ENCODE measurements at regions not wholly inside any gene's neighbourhood (a gene's known extent, or its start where the extent isn't known, plus 50 kb on each side); places are given as distances from the start of the nearest gene placed in this dataset.

- DNase-seq (ENCODE audit: low read depth in 1 of 2, low spot score in 2 of 2) (peak; percentile 53 to 82), FAIRE-seq (no peak)
- Histone ChIP-seq H3K23ac (ENCODE audit: insufficient read length) (no peak overlapping the region), H2BK15ac (ENCODE audit: low read length) (0 out of 2 replicates have a peak overlapping the region, but pooled peaks have one; percentile 88), H3K79me2 (ENCODE audit: control insufficient read depth in 1 of 2, insufficient read depth in 2 of 2, low read length in 2 of 2) (no peaks in the 10 kb centered on the region), H3K4me3 (ENCODE audit: extremely low read depth in 1 of 4, insufficient read depth in 2 of 4, low read depth in 3 of 4, low read length in 4 of 4) (peak overlapping the region; percentile 41 to 70 (median 46)), H3K14ac (ENCODE audit: insufficient read length) (no peak overlapping the region), H3K27ac (ENCODE audit: low read depth, low read length) (no peak overlapping the region), H4K91ac (replicated peaks; ENCODE audit: insufficient read length, low read length) (peak overlapping the region; percentile 27), H2BK120ac (replicated peaks; ENCODE audit: low read depth, low read length) (no peak overlapping the region), H2BK5ac (ENCODE audit: low read depth, low read length) (no peak overlapping the region), H2AK5ac (ENCODE audit: low read depth, low read length) (no peak overlapping the region), H3K36me3 (ENCODE audit: control insufficient read depth in 2 of 4, insufficient read depth in 4 of 4, low read length in 3 of 4) (no peaks in the 10 kb centered on the region), H3K9ac (replicated peaks in 1 of 4; ENCODE audit: extremely low read depth in 1 of 4, low read depth in 3 of 4, low read length in 3 of 4) (no peak overlapping the region; a peak in 1 of 7 replicates), H4K8ac (ENCODE audit: extremely low read depth, insufficient read depth, low read length) (peak overlapping the region; percentile 25), H2AFZ (ENCODE audit: low read length) (no peak overlapping the region; the same call in 1 of the 2 replicates), H2BK12ac (ENCODE audit: low read depth, low read length) (no peak overlapping the region), H3K27me3 (replicated peaks in 1 of 4; ENCODE audit: control insufficient read depth in 3 of 4, extremely low read depth in 1 of 4, insufficient read depth in 3 of 4, low read length in 3 of 4) (peaks cover 0 to 7% (median 0%) of the 10 kb centered on the region in 4 experiments; a peak in 3 of 7 replicates), H3K23me2 (ENCODE audit: low read depth, low read length) (peaks cover 4% of the 10 kb centered on the region; the same call in 1 of the 2 replicates), H2BK20ac (ENCODE audit: low read length) (no peak overlapping the region), H4K5ac (ENCODE audit: insufficient read length, low read depth, low read length) (peak overlapping the region; percentile 60), H3K56ac (replicated peaks; ENCODE audit: insufficient read length, low read depth, low read length) (no peak overlapping the region), H3K9me3 (ENCODE audit: insufficient read depth in 2 of 2, low read depth in 1 of 2, low read length in 1 of 2) (no peaks in the 10 kb centered on the region), H3K79me1 (ENCODE audit: low read depth, low read length) (no peaks in the 10 kb centered on the region; the same call in 1 of the 2 replicates), H3K4me1 (replicated peaks in 1 of 4; ENCODE audit: control insufficient read depth in 3 of 4, insufficient read depth in 4 of 4, low read length in 3 of 4) (peaks cover 0 to 8% (median 4%) of the 10 kb centered on the region in 4 experiments; a peak in 4 of 7 replicates), H4K20me1 (replicated peaks in 1 of 2; ENCODE audit: control insufficient read depth in 1 of 2, insufficient read depth in 2 of 2, low read length in 2 of 2) (peaks cover 0 to 5% of the 10 kb centered on the region in 2 experiments), H3K18ac (ENCODE audit: extremely low read depth, low read length) (no peak overlapping the region; the same call in 1 of the 2 replicates), H3K4ac (replicated peaks; ENCODE audit: insufficient read length, low read depth, low read length) (no peak overlapping the region), H3K4me2 (ENCODE audit: insufficient read depth in 1 of 2, low read depth in 2 of 2, low read length in 2 of 2) (peak overlapping the region; percentile 58 to 66)
- 5% methylated on average over 34 of the region's 82 CpGs; no CpG with 5 or more reads in 1 of the 2 experiments for WGBS, 2 experiments (ENCODE audit: extremely low coverage in 1 of 2, insufficient coverage in 1 of 2, insufficient read length in 1 of 2, insufficient replicate concordance in 2 of 2, low coverage in 1 of 2, low lambda C conversion rate in 2 of 2, missing lambda C conversion rate in 1 of 2)
- POLR2A ChIA-PET (ENCODE audit: partially characterized antibody), result no interaction called here
- CTCF ChIA-PET (ENCODE audit: partially characterized antibody), result interaction anchor here (0.6 to 1.4 kb wide), 5 partner anchors 9 to 133 kb away, joined by 3 to 4 read pairs (median 3); no protein-coding TSS in a partner anchor
- TF ChIP-seq ATF3 (IDR thresholded peaks at IDR 0.05; ENCODE audit: insufficient read depth, low read depth, low read length) (no peak), ASH2L (IDR thresholded peaks at IDR 0.05; ENCODE audit: low read length) (peak; percentile 33), E2F6 (IDR thresholded peaks at IDR 0.05) (no peak), GTF2F1 (IDR thresholded peaks at IDR 0.05; ENCODE audit: borderline replicate concordance, low read depth, low read length) (no peak), KDM4A (IDR thresholded peaks at IDR 0.05; ENCODE audit: low read depth, low read length, severe bottlenecking) (peak; percentile 52), CTCF (IDR thresholded peaks at IDR 0.05; ENCODE audit: control extremely low read depth in 1 of 3, insufficient read depth in 1 of 3, low read depth in 1 of 3, low read length in 3 of 3) (peak; percentile 64 to 95 (median 66)), CTBP2 (IDR thresholded peaks at IDR 0.05; ENCODE audit: borderline replicate concordance, insufficient read depth, insufficient read length, low read length) (no peak)
Observed at GRCh38 chr22:23402275-23403151, 177.6 kb downstream of the IGLL1 start.

Measured in H1 (cell line).